ENCODE measurements at regions not wholly inside any gene's neighbourhood (a gene's known extent, or its start where the extent isn't known, plus 50 kb on each side); places are given as distances from the start of the nearest gene placed in this dataset.

DNA sequence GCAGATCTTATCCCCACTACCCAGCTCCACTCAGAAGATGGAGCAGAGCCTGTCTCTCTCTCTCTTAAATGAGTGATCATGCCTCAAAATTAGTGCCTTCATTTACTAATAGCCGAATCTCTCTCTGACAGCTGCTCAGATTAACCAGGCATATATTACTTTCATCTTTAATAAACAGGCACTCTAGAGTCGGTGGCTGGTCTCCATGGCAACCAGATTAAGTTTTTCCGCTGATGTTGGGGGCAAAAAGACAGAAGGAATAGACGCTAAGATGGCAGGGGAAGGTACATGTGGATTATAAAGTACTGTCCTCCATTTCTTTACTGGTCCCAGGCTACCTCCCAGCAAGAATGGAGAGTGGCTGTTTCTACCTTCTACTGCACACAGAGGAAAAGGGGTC, 121.6 kb downstream of the QRSL1 start:
- TF ChIP-seq, protein P1, sequence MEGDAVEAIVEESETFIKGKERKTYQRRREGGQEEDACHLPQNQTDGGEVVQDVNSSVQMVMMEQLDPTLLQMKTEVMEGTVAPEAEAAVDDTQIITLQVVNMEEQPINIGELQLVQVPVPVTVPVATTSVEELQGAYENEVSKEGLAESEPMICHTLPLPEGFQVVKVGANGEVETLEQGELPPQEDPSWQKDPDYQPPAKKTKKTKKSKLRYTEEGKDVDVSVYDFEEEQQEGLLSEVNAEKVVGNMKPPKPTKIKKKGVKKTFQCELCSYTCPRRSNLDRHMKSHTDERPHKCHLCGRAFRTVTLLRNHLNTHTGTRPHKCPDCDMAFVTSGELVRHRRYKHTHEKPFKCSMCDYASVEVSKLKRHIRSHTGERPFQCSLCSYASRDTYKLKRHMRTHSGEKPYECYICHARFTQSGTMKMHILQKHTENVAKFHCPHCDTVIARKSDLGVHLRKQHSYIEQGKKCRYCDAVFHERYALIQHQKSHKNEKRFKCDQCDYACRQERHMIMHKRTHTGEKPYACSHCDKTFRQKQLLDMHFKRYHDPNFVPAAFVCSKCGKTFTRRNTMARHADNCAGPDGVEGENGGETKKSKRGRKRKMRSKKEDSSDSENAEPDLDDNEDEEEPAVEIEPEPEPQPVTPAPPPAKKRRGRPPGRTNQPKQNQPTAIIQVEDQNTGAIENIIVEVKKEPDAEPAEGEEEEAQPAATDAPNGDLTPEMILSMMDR (IDR thresholded peaks at IDR 0.05): no peak
- TF ChIP-seq POLR2A (IDR thresholded peaks at IDR 0.05): no peak

Measured in testis (tissue), 2 donors.